Amniotic stem cell (primary cell): ENCODE measurements at regions not wholly inside any gene's neighbourhood (a gene's known extent, or its start where the extent isn't known, plus 50 kb on each side); places are given as distances from the start of the nearest gene placed in this dataset.

Source experiments
- DNase-seq: peaks from one replicate; lab custom pipeline; 2025; lab: John Stamatoyannopoulos, UW

GRCh38 chr14:84532016-84532415 is 997.9 kb upstream of the FLRT2 start:
- no peak for DNase-seq

- DNase-seq: no peak
Measured at GRCh38 chr14:84533181-84533725, 996.7 kb upstream of the FLRT2 start.

- no peak for DNase-seq
Measured at GRCh38 chr14:84533791-84534190, 996.2 kb upstream of the FLRT2 start.

GRCh38 chr14:84535484-84535883 is 994.5 kb upstream of the FLRT2 start:
- no peak for DNase-seq

- no peak for DNase-seq
Measured at GRCh38 chr14:84535976-84536375, 994.0 kb upstream of the FLRT2 start.

DNA sequence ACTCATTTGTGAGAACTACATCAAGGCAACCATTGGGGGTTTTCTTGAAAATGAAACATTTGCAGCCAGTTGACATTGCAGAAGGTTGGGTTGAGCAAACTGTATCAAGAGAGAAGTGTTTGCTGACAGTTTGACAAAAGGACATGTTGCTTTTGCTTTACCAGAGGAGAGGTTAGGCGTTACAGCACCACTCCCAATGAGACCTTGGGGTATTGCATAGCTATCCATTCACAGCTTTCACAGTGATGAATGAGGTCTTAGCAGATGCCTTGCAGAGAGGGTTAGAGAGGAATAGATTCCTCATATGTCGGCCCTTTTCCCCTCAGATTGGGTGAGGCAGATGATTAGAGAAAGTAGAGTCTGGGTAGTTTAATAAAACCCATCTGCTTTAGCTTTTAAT is 988.9 kb upstream of the FLRT2 start:
- no peak for DNase-seq

DNA sequence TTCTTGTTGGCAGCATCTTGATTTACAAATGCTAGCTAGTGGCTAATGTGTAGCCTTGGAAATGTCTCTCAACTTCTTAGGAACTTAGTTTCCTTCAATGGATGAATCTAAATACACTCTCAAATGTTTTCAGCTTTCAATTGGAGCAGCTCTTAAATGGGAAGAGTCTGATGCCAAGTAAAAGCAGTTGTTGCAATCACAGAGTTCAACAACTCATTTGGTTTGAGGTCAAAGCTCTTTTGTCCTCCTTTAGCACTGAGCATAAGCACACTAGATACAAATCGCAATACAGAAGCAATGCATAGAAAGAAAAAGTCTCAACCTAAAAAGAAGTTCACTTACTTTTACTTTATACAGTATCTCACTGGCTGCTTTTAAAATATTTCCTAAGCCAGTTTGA is 986.1 kb upstream of the FLRT2 start:
- no peak for DNase-seq

DNA sequence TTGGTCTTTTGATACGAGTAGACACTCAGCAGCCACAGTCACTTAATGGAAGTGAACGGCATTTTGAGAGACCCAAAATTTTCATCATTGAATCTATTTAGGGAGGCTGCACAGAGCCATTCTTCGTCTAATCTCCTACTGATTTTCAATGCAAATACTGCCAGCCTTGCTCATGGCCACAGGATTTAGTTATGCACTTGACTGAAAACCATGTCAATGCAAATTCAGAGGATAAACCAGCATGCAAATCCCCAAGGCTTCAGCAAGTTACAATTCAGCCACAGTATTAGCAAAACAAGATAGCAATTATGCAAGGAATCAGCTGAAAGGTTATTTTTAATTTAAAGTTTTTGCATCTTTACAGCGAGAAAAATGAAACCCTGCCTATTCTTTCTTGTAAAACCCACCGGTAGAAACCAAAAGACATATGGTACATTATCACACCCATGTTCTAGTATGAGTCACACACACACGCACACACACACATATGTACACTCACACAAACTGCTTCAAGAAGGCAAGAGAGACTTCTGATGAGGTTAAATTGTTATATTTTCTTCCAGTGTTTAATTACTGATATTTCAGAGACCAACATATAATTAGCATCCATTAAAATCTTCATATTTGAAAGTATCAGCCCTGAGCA is 985.3 kb upstream of the FLRT2 start:
- no peak for DNase-seq

DNA sequence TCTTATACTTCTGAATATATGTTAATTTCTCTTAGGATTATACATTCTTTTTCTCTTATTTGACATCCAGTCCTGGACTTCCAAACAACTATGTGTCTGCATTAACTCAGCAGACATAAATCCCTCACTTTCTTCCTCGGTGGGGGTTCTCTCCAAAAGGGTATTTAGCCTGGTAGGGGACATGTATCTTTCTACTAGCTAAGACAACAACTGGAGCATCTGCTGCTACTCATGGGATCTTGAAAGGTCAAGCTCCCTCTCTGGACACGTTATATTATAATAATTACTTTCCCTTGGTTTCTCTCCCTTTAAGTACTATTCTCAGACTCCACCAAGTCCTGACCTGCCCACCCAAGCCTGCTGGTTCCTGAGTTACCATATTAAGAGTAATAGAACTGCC is 983.7 kb upstream of the FLRT2 start:
- DNase-seq: no peak

GRCh38 chr14:84554136-84554535 is 975.8 kb upstream of the FLRT2 start:
- no peak for DNase-seq

GRCh38 chr14:84555493-84555892 is 974.5 kb upstream of the FLRT2 start:
- no peak for DNase-seq

DNA sequence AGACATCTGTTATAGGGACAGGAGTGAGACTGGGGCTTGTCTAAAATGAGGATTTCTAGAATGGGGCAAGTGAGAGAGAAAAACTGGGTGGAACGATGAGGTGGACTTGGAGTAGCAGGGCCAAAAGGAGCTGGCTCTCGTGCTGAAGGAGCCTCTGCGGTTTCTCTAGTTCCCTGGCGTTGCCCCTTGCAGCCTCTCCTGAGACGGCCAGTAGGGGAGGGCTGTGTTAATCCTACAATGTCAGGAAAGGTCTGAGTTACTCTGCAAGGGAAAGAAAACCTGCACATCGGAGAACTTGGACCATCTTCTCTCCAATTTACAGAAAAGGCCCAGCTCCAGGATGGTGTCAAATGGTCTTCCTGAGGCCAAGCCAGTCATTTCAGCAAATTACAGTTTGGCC is 963.8 kb upstream of the FLRT2 start:
- no peak for DNase-seq

DNA sequence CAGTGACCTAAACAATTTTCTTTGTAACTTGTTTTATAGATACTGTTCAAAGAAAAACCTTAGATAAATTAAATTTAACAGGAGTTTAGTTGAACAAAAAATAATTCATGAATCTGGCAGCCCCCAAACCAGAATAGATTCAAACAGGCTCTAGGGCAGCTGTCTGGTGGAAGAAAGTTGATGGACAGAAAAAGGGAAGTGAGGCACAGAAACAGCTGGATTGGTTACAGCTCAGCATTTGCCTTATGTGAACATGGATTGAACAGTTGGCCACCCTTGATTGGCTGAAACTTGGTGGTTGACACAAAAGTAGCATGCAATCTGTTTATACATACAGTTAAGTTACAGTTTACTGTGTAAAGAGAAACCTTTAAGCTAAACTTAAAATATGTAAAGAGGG is 954.3 kb upstream of the FLRT2 start:
- DNase-seq: no peak

DNA sequence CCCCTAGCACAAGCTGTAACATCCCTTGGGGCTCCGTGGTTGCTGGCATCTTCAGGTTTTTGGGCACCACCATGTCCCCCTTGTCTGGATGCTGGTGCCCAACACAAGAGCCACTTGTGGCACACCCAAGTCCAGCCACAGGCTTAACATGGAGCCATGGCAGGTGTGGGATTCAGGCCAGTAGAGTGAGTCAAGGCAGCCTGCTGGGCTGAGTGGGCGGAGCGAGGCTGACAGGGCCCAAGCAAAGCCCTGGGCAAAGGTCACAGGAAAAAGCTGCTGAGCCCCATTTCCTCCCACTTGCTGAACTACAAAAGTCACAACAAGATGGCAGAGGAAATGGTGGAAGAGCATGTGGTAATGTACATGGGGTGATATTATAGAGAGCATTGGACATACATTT is 950.7 kb upstream of the FLRT2 start:
- DNase-seq: no peak

DNA sequence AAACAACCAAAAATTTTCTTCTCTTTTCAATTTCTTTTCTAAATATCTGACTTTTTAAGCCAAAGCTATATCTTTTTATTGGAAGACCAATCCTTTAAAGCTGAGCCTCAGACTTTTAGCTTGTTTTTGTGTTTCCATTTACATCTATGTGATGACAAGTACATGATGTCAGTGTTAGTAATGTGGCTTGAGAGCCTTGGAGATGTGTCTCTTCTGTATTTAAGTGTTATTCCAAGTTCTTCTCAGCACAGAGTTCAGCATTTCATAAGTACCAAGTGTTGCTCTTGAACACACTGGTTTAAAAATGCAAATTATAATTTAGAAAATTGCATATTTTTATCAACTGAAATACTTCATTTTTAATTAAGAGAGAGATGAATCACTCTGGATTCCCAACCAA is 948.9 kb upstream of the FLRT2 start:
- no peak for DNase-seq

DNA sequence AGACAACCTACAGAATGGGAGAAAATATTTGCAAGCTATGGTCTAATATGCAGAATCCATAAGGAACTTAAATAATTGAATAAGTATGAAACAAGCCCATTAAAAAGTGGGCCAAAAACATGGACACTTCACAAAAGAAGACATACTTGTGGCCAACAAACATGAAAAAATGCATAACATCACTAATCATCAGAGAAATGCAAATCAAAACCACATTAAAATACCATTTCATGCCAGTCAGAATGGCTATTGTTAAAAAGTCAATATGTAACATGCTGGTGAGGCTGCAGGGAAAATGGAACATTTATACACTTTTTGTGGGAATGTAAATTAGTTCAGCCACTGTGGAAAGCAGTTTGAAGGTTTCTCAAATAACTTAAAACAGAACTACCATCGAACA is 945.4 kb upstream of the FLRT2 start:
- no peak for DNase-seq

DNA sequence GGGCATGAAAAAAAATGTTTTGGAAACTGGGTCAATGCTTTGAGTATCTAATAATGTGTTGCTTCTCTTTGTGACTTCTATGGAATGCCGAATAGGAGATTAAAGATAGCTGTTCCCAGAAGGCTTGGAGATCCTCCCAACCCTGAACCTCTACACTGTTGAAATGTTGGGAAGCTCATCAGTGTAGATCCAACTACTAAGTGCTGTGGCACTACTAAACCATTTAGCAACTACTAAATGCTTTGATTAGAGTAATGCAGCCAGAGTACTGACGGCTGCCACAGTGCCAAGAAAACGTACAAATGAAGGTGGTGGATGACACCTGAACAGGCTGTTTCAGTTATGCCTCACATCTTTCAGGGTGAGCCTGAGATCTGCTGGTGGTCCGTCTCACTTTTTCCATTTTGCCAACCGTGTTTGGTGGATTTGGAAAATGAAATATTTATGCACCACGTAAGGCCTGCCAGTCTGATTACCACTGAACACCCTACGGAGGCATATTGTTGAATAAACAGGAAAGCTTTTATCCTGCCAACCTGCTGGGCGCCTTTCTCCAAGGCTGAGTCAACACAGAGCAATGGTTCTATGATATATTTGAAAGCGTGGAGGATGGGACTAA is 938.0 kb upstream of the FLRT2 start:
- DNase-seq: no peak

- DNase-seq: no peak
Measured at GRCh38 chr14:84592770-84593169, 937.2 kb upstream of the FLRT2 start.

DNA sequence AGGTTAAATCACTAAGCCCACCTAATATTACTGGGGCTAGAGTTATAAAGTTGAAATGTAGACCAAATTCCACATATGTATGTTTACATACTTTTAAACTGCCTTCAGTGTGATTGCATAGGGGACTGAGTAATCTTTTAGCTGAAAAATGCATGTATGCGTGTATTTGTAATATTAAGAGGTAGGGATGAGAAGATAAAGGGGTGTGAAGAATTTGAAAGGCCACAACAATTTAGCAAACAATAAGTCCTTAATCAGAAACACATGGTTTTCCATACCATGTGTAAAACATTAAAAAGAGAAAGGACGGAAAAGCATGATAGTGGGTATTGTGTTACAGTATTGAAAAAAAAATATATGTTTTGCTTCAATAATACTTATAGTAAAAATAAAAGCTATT is 919.9 kb upstream of the FLRT2 start:
- no peak for DNase-seq

- DNase-seq: no peak
Measured at GRCh38 chr14:84622357-84622756, 907.6 kb upstream of the FLRT2 start.

GRCh38 chr14:84643446-84643845 is 886.5 kb upstream of the FLRT2 start:
- no peak for DNase-seq

- DNase-seq: no peak
Measured at GRCh38 chr14:84646786-84647500, 883.0 kb upstream of the FLRT2 start.

DNA sequence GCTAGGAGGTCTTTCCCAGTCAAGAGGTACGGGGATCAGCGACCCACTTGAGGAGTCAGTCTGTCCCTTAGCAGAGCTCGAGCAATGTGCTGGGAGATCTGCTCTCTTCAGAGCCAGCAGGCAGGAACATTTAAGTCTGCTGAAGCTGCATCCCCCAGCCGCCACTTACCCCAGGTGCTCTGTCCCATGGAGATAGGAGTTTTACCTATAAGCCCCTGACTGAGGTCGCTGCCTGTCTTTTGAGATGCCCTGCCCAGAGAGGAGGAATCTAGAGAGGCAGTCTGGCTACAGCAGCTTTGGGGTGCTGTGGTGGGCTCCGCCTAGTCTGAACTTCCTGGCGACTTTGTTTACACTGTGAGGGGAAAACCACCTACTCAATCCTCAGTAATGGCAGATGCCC is 874.9 kb upstream of the FLRT2 start:
- no peak for DNase-seq
